ENCODE measurements at regions not wholly inside any gene's neighbourhood (a gene's known extent, or its start where the extent isn't known, plus 50 kb on each side); places are given as distances from the start of the nearest gene placed in this dataset.
"Not testable (repeated sequence)": the region's sequence is repeated elsewhere in the genome, so short reads cannot be mapped to it uniquely, and the experiment has no call there.

- in situ Hi-C loops (cut with HindIII; ENCODE audit: low sequenced_read_pairs), result not testable (repeated sequence)
Measured at GRCh38 chr1:83154306-83154705, 844.6 kb downstream of the TTLL7 start.

- in situ Hi-C loops (cut with HindIII; ENCODE audit: low sequenced_read_pairs), result not testable (repeated sequence)
Measured at GRCh38 chr1:83151167-83151898, 847.6 kb downstream of the TTLL7 start.

- in situ Hi-C loops (cut with HindIII; ENCODE audit: low sequenced_read_pairs), result not testable (repeated sequence)
Measured at GRCh38 chr1:83150479-83150878, 848.5 kb downstream of the TTLL7 start.

GRCh38 chr1:83145820-83146219 is 853.1 kb downstream of the TTLL7 start:
- in situ Hi-C loops (cut with HindIII; ENCODE audit: low sequenced_read_pairs), result not testable (repeated sequence)

GRCh38 chr1:83142802-83143201 is 856.1 kb downstream of the TTLL7 start:
- in situ Hi-C loops (cut with HindIII; ENCODE audit: low sequenced_read_pairs), result not testable (repeated sequence)

- in situ Hi-C loops (cut with HindIII; ENCODE audit: low sequenced_read_pairs), result not testable (repeated sequence)
Measured at GRCh38 chr1:83135524-83136157, 863.3 kb downstream of the TTLL7 start.

- in situ Hi-C loops (cut with HindIII; ENCODE audit: low sequenced_read_pairs), result not testable (repeated sequence)
Measured at GRCh38 chr1:83134322-83135014, 864.5 kb downstream of the TTLL7 start.

- in situ Hi-C loops (cut with HindIII; ENCODE audit: low sequenced_read_pairs), result no loop called here
Measured at GRCh38 chr1:83131692-83131955, 867.3 kb downstream of the TTLL7 start.

- in situ Hi-C loops (cut with HindIII; ENCODE audit: low sequenced_read_pairs), result no loop called here
Measured at GRCh38 chr1:83130886-83131691, 867.8 kb downstream of the TTLL7 start.

GRCh38 chr1:83129107-83129506 is 869.8 kb downstream of the TTLL7 start:
- in situ Hi-C loops (cut with HindIII; ENCODE audit: low sequenced_read_pairs), result no loop called here

- in situ Hi-C loops (cut with HindIII; ENCODE audit: low sequenced_read_pairs), result no loop called here
Measured at GRCh38 chr1:83125456-83125855, 873.5 kb downstream of the TTLL7 start.

- in situ Hi-C loops (cut with HindIII; ENCODE audit: low sequenced_read_pairs), result no loop called here
Measured at GRCh38 chr1:83123019-83123418, 875.9 kb downstream of the TTLL7 start.

- in situ Hi-C loops (cut with HindIII; ENCODE audit: low sequenced_read_pairs), result no loop called here
Measured at GRCh38 chr1:83118472-83118871, 880.5 kb downstream of the TTLL7 start.

GRCh38 chr1:83117030-83117429 is 881.9 kb downstream of the TTLL7 start:
- in situ Hi-C loops (cut with HindIII; ENCODE audit: low sequenced_read_pairs), result not testable (repeated sequence)

- in situ Hi-C loops (cut with HindIII; ENCODE audit: low sequenced_read_pairs), result no loop called here
Measured at GRCh38 chr1:83115785-83116184, 883.1 kb downstream of the TTLL7 start.

GRCh38 chr1:83114136-83114834 is 884.6 kb downstream of the TTLL7 start:
- in situ Hi-C loops (cut with HindIII; ENCODE audit: low sequenced_read_pairs), result no loop called here

- in situ Hi-C loops (cut with HindIII; ENCODE audit: low sequenced_read_pairs), result no loop called here
Measured at GRCh38 chr1:83113652-83114051, 885.3 kb downstream of the TTLL7 start.

GRCh38 chr1:83112248-83112885 is 886.6 kb downstream of the TTLL7 start:
- in situ Hi-C loops (cut with HindIII; ENCODE audit: low sequenced_read_pairs), result no loop called here

- in situ Hi-C loops (cut with HindIII; ENCODE audit: low sequenced_read_pairs), result no loop called here
Measured at GRCh38 chr1:83110156-83110555, 888.8 kb downstream of the TTLL7 start.

GRCh38 chr1:83109692-83110091 is 889.2 kb downstream of the TTLL7 start:
- in situ Hi-C loops (cut with HindIII; ENCODE audit: low sequenced_read_pairs), result no loop called here
